Right forelimb (tissue), 1 donor: ENCODE measurements at regions not wholly inside any gene's neighbourhood (a gene's known extent, or its start where the extent isn't known, plus 50 kb on each side); places are given as distances from the start of the nearest gene placed in this dataset.

Experiments
- DNase-seq: peaks from one replicate; pipeline ENCODE4 v3.0.0-alpha.2; 2018

- no peak for DNase-seq
Measured at GRCh38 chr1:114310695-114311271, 157.1 kb upstream of the SYT6 start.

- DNase-seq = no peak
Measured at GRCh38 chr1:114302821-114303220, 149.2 kb upstream of the SYT6 start.

DNA sequence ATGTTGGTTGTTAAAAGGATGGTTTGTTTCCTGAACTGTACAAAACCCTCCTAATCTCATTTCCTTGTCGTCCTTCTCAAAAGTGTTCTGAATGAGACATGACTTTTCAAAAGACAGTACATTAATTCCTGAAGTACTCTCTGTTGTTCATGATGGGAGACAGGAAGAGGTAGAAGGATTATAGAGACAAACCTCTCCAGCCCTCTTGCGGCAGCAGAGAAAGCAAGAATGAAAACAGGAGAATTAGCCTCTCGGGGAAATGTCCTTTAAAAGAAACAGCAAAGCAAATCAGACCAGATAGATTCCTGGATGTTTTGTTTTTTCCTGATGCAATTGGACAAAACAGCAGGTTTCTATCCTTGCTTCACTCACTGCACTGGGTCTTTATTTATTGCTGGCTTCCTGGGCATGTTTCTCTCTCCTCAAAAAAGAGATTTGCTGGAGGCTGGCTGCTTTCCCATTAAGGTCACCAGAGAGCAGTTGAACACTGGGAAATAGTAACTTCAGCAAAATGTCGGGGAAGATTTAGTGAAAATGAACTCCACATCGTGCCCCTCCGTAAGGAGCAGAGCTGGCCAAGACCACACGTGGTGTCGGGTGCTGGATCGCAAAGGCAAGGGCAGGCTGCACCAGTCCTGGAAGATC, 145.8 kb upstream of the SYT6 start:
- DNase-seq = no peak

- no peak for DNase-seq
Measured at GRCh38 chr1:114298008-114298407, 144.3 kb upstream of the SYT6 start.

GRCh38 chr1:114296413-114296812, 142.7 kb upstream of the SYT6 start:
- DNase-seq = no peak

GRCh38 chr1:114295321-114295720, 141.7 kb upstream of the SYT6 start:
- no peak for DNase-seq

GRCh38 chr1:114292835-114293234, 139.2 kb upstream of the SYT6 start:
- DNase-seq = no peak

DNA sequence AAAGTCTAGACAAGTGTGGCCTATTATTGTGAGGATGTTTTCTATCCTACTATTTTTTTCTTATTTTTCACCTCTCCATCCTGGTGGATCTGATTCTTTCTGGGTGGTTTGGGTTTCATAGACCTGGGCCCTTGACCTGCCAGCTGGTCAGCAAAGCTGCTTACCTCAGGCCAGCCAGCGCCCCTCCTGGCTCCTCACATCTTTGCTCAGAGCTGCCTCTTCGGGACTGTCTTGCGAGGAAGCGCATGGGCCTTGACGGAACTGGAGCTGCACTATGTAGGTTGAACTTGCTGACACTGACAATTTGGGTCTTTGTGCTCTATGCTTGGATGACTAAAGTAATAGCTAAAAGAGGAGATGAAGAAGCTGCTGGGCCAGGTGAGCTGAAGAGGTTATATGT, 138.5 kb upstream of the SYT6 start:
- no peak for DNase-seq

DNA sequence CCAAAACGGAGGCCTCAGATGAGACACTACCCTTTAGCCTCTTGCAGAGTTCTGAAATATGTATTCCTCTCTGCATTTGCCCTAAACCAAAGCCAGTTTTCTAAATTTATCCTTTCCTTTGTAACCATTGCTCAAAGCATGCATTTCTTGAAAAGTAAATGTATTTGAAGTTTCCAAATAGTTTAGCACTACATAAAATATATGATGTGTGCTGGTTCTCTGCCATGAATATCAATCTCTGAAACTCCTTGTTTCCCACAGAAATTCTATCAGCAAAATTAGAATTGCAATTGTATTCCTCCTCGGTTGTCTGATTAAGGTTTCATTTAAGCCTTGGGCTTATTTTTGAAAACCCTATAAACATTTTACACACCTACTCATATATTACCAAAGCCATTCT, 137.1 kb upstream of the SYT6 start:
- DNase-seq = no peak

DNA sequence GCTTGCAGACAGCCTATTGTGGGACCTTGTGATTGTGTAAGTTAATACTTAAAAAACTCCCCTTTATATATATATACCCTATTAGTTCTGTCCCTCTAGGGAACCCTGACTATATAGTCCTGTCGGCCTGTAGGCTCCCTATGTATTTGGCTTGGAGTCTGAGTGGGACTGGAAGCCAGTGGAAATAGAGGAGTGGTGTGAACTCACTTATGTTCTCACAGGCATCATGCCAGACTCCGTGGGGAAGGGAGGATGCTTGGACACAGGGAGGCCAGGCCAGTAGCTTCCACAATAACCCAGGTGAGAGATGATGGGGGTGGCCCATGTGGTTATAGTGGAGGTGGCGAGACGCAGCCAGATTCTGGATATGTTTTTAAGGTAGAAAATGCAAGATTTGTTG, 136.7 kb upstream of the SYT6 start:
- DNase-seq = no peak

DNA sequence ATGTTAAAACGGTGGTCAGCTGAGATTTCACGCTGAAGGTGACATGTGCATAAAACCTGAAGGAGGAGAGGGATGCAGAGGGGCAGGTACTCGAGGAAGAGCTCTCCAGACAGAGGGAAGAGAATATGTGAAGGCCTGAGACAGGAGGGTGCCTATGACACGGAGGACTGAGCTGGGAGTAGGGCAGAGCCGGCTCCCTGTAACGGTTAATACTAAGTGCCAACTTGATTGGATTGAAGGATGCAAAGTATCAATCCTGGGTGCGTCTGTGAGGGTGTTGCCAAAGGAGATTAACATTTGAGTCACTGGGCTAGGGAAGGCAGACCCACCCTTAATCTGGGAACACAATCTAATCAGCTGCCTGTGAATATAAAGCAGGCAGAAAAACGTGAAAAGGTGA, 136.2 kb upstream of the SYT6 start:
- DNase-seq = no peak

DNA sequence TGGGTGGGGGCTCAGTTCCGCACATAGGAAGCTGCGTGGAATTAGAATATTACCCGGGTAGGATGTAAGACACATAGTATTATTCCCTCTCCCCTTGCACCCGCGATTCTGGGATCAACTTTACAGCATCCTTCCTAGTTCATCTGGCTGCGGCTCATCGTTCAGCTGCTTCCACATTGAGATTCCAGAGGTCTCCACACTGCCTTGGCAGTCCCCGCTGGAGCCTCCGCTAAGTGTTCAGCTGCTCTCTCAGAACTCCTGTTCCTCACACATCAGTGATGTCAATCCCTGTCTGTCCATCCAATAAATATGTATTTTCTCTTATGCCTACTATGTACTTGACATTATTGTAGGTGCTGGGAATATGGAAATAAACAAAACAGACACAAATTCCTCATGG, 135.6 kb upstream of the SYT6 start:
- DNase-seq = no peak

- no peak for DNase-seq
Measured at GRCh38 chr1:114286960-114287359, 133.3 kb upstream of the SYT6 start.

GRCh38 chr1:114286179-114286578, 132.5 kb upstream of the SYT6 start:
- DNase-seq = no peak

- DNase-seq = peak; percentile 90
Measured at GRCh38 chr1:114282751-114283403, 129.2 kb upstream of the SYT6 start.

DNA sequence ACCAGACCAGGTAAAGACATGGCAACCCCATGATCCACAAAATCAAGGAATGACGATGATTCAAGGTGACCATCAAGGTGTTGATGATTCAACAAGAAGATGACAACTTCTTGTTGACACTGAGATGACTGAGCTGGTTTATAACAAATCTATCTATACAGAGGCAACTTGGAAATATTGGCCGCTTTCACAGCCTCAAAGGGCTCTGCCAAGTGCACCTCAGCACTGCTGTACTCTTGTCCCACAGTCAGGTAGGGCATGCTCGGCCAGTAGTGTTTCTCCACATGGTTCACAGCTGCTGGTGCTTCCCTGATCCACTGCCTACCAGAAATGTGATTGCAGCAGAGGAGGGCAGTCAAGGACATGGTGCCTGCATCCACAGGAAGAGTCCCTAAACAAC, 125.2 kb upstream of the SYT6 start:
- no peak for DNase-seq

- DNase-seq = no peak
Measured at GRCh38 chr1:114278430-114278829, 124.8 kb upstream of the SYT6 start.

- no peak for DNase-seq
Measured at GRCh38 chr1:114274621-114275317, 121.1 kb upstream of the SYT6 start.

GRCh38 chr1:114272593-114272992, 118.9 kb upstream of the SYT6 start:
- no peak for DNase-seq

DNA sequence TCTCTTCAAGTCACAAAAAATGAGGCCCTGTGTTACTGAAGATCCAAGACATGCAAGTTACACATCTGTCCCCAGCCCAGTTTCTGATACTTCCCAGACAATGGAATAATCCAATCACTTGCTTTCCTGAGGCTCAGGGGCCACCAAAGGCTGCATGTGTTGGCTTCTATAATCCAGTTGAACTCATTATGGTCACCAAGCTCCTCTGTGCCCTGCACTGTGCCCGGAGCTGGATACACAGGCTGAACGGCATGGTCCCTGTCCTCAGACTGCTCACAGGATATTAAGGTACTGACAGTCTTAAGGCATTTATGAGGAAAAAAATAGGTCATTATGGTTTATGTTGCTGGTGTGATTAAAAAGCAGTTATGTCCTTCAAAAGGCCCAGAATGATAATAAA, 117.0 kb upstream of the SYT6 start:
- DNase-seq = no peak

GRCh38 chr1:114270282-114270681, 116.6 kb upstream of the SYT6 start:
- no peak for DNase-seq

DNA sequence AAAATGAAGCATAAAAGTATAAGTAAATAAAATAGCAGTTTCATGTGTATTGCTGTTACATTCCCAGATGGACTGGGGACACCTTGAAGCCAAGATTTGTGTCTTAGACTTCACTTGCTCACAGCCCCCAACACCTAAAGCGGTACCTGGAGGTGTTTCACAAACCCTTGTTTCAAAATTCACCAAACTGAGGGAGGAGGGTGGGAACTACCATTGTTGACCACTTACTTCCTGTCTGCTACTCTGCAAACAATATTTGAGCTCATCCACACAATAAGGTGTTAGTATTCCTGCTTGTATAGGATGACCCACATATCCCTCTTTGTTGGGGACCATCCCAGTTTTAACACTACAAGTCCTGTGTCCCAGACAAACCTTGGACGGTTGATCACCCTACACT, 115.9 kb upstream of the SYT6 start:
- DNase-seq = no peak

DNA sequence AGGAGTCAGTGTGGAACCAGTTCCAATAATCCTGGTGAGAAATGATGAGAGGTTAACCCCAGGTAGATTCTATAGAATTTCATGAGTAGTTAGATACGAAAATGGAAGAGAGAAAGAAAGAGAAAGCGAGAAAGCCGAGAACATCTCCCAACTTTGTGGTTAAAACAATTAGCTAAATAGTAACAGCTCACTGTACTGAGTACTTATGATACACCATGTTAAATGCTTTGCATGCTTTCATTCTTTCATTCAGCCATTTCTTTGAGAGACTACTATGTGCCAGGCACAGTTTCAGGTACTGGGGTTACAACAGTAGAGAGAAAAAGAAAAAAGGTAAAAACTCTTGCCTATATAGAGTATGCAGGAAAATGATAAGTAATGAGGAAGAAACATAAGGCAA, 109.7 kb upstream of the SYT6 start:
- no peak for DNase-seq

DNA sequence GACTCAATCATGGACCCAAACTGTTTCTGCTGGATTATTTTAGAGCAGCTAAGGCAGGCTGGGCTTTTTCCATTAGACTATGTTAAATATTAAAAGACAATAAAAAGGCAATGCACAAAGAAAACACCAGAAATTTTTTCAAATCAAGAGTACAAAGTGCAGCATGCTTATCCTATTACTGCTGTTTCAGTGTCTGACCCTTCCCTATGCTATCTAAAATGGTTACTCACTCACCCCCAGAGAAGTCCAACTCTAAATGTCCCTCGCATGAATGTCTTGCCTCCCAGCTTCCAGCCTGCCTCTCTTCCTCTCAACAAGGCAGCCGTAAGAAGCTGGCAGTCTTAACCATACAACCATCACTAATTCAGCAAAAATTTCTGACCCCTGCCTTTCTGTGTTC, 108.7 kb upstream of the SYT6 start:
- no peak for DNase-seq
